Endothelial cell of umbilical vein (primary cell): ENCODE measurements at regions not wholly inside any gene's neighbourhood (a gene's known extent, or its start where the extent isn't known, plus 50 kb on each side); places are given as distances from the start of the nearest gene placed in this dataset.

Source experiments
- BruUV-seq: library from RNA; stranded (reverse); fragments of 400-500 nt; replicated peaks from 2 replicates; lab custom pipeline; 2021; lab: Mats Ljungman, UMichigan
- CTCF ChIA-PET: fragments of 300-600, 350-600 bp; sonication (Branson Sonifier 250); formaldehyde crosslinking; loops from one replicate; lab custom pipeline; 2021; ENCODE audit warnings: antibody characterized with exemption, inconsistent platforms; lab: Charles Lee
- POLR2A ChIA-PET: fragments of 300-600, 350-600 bp; sonication (Branson Sonifier 250); formaldehyde crosslinking; loops from one replicate; lab custom pipeline; 2021; ENCODE audit warnings: antibody characterized with exemption, inconsistent platforms; lab: Charles Lee
- DNase-seq: peaks from one replicate; pipeline ENCODE4 v3.0.0-alpha.2; 2011; ENCODE audit warnings: low read depth, low spot score
- FAIRE-seq: peaks from 2 replicates; lab custom pipeline; 2011; peaks lifted over from hg19 to GRCh38; lab: Jason Lieb, UNC
- H2AFZ ChIP-seq: 2 replicates; pipeline ENCODE4 v1.6.0; 2012; ENCODE audit warnings: low read depth, low read length, control low read depth, inconsistent platforms
- H3K27ac ChIP-seq: 2 replicates; pipeline ENCODE4 v1.5.1; 2011; ENCODE audit warnings: low read depth, mild to moderate bottlenecking, control low read depth, low read length, moderate library complexity; ENCODE audit not compliant: insufficient read depth
- H3K27me3 ChIP-seq, 2 experiments: 2 replicates each; pipeline versions ENCODE4 v1.6.0 to v1.6.1; 2011; ENCODE audit warnings: low read length in 2 of 2, mixed read lengths in 1 of 2; ENCODE audit not compliant: control insufficient read depth in 2 of 2, insufficient read depth in 2 of 2
- H3K36me3 ChIP-seq, 2 experiments: 2 replicates in 1 of 2; 3 replicates in 1 of 2; pipeline ENCODE4 v1.5.1; 2011; ENCODE audit warnings: low read length in 2 of 2, mild to moderate bottlenecking in 1 of 2, moderate library complexity in 1 of 2; ENCODE audit not compliant: control insufficient read depth in 2 of 2, insufficient read depth in 2 of 2; ENCODE audit errors: extremely low read depth in 1 of 2
- H3K4me1 ChIP-seq: 3 replicates; pipeline ENCODE4 v1.5.1; 2011; ENCODE audit warnings: mild to moderate bottlenecking, low read length; ENCODE audit not compliant: control insufficient read depth, insufficient read depth; ENCODE audit errors: extremely low read depth
- H3K4me2 ChIP-seq: 2 replicates; pipeline ENCODE4 v1.6.1; 2011; ENCODE audit warnings: low read length, control low read depth, mixed read lengths; ENCODE audit not compliant: insufficient read depth
- H3K4me3 ChIP-seq, 3 experiments: fragments of 200-600 bp in 1 of 3; sonication (generic), shearing (Covaris generic) in 1 of 3; replicated peaks in 1 of 3; 2 replicates each; pipeline ENCODE4 v1.5.1; 2011 to 2016; ENCODE audit warnings: control low read depth in 3 of 3, low read length in 3 of 3, mild to moderate bottlenecking in 2 of 3, inconsistent platforms in 1 of 3, low read depth in 1 of 3, moderate library complexity in 1 of 3; ENCODE audit not compliant: insufficient read depth in 1 of 3
- H3K79me2 ChIP-seq: 2 replicates; pipeline ENCODE4 v1.6.0; 2012; ENCODE audit warnings: low read length, inconsistent platforms; ENCODE audit not compliant: control insufficient read depth, insufficient read depth
- H3K9ac ChIP-seq: replicated peaks from 2 replicates; pipeline ENCODE3; 2011; ENCODE audit warnings: low read length, control low read depth; ENCODE audit not compliant: insufficient read depth; ENCODE audit errors: extremely low read depth
- H3K9me1 ChIP-seq: replicated peaks from 3 replicates; pipeline ENCODE4 v1.6.0; 2011; ENCODE audit warnings: mild to moderate bottlenecking, low read length; ENCODE audit not compliant: control insufficient read depth, insufficient read depth; ENCODE audit errors: extremely low read depth
- H3K9me3 ChIP-seq: replicated peaks from 2 replicates; pipeline ENCODE4 v1.5.1; 2012; ENCODE audit warnings: low read length, inconsistent platforms; ENCODE audit not compliant: control insufficient read depth, insufficient read depth
- H4K20me1 ChIP-seq: replicated peaks from 2 replicates; pipeline ENCODE3; 2011; ENCODE audit warnings: mild to moderate bottlenecking, low read length; ENCODE audit not compliant: control insufficient read depth, insufficient read depth; ENCODE audit errors: extremely low read depth
- EZH2 ChIP-seq: IDR thresholded peaks from 2 replicates; pipeline ENCODE4 v1.6.1; 2012; ENCODE audit warnings: borderline replicate concordance, low read depth, mild to moderate bottlenecking, moderate library complexity, low read length, inconsistent platforms; ENCODE audit not compliant: severe bottlenecking
- FOS ChIP-seq: IDR thresholded peaks from 2 replicates; pipeline ENCODE4 v1.6.1; 2011; ENCODE audit warnings: mild to moderate bottlenecking, low read length, moderate library complexity, borderline replicate concordance; ENCODE audit not compliant: insufficient read depth
- GATA2 ChIP-seq: IDR thresholded peaks from 2 replicates; pipeline ENCODE4 v1.7.0; 2011; ENCODE audit warnings: low read depth, mild to moderate bottlenecking, moderate library complexity, mixed read lengths, low read length; ENCODE audit not compliant: insufficient read length, insufficient read depth
- JUN ChIP-seq: IDR thresholded peaks from 2 replicates; pipeline ENCODE4 v1.6.1; 2011; ENCODE audit warnings: borderline replicate concordance, low read depth; ENCODE audit not compliant: insufficient read length, insufficient read depth
- MAX ChIP-seq: IDR thresholded peaks from 2 replicates; pipeline ENCODE4 v1.6.1; 2011; ENCODE audit not compliant: insufficient read depth, insufficient read length
- MYC ChIP-seq: IDR thresholded peaks from one replicate; pipeline ENCODE4 v1.6.1; 2011; ENCODE audit warnings: mild to moderate bottlenecking, low read depth, low read length
- POLR2A ChIP-seq: IDR thresholded peaks from 2 replicates; pipeline ENCODE4 v1.6.1; 2012; ENCODE audit warnings: low read depth, mild to moderate bottlenecking, control low read depth, low read length
- POLR2AphosphoS5 ChIP-seq: IDR thresholded peaks from 2 replicates; pipeline ENCODE4 v1.6.1; 2012; ENCODE audit warnings: low read depth, mild to moderate bottlenecking, control low read depth, low read length, moderate library complexity; ENCODE audit not compliant: insufficient read depth
- dilution Hi-C: fragments of 300-500 bp; cut with MboI; formaldehyde crosslinking; loops from one replicate; pipeline ENCODE4 v1.15.0; 2019; ENCODE audit warnings: low sequenced_read_pairs; ENCODE audit not compliant: extremely low pct_ligation_motif_present
- intact Hi-C: fragments of 100-400 bp; cut with micrococcal nuclease; formaldehyde crosslinking; loops from one replicate; pipeline ENCODE4 v1.10.0; 2022
- TF ChIP-seq, protein P1 (sequence below), 2 donors: IDR thresholded peaks; 1 replicate in 1 of 2; 2 replicates in 1 of 2; pipeline ENCODE4 v1.5.1; 2011; ENCODE audit warnings: low read length in 2 of 2, mild to moderate bottlenecking in 2 of 2, moderate library complexity in 2 of 2, control low read depth in 1 of 2, inconsistent platforms in 1 of 2, low read depth in 1 of 2; ENCODE audit not compliant: insufficient read depth in 1 of 2; ENCODE audit errors: extremely low read depth in 1 of 2

- no peak overlapping the region for H2AFZ ChIP-seq
- DNase-seq (no peak), FAIRE-seq (no peak)
- no peaks in the 10 kb centered on the region for H3K9me1 ChIP-seq
- no peaks in the 10 kb centered on the region for H3K79me2 ChIP-seq
- no TSS peak for BruUV-seq
- H3K27me3 ChIP-seq, result no peaks in the 10 kb centered on the region
- H3K4me2 ChIP-seq, result no peak overlapping the region
- TF ChIP-seq JUN (no peak), GATA2 (no peak), EZH2 (no peak), POLR2A (no peak), MYC (no peak), POLR2AphosphoS5 (no peak), MAX (no peak), FOS (no peak)
- TF ChIP-seq, protein P1, sequence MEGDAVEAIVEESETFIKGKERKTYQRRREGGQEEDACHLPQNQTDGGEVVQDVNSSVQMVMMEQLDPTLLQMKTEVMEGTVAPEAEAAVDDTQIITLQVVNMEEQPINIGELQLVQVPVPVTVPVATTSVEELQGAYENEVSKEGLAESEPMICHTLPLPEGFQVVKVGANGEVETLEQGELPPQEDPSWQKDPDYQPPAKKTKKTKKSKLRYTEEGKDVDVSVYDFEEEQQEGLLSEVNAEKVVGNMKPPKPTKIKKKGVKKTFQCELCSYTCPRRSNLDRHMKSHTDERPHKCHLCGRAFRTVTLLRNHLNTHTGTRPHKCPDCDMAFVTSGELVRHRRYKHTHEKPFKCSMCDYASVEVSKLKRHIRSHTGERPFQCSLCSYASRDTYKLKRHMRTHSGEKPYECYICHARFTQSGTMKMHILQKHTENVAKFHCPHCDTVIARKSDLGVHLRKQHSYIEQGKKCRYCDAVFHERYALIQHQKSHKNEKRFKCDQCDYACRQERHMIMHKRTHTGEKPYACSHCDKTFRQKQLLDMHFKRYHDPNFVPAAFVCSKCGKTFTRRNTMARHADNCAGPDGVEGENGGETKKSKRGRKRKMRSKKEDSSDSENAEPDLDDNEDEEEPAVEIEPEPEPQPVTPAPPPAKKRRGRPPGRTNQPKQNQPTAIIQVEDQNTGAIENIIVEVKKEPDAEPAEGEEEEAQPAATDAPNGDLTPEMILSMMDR (IDR thresholded peaks at IDR 0.05; ENCODE audit: extremely low read depth in 1 of 2, insufficient read depth in 1 of 2, low read depth in 1 of 2, low read length in 2 of 2), result no peak
- intact Hi-C loops, result loop anchor here (10.0 kb wide), 1 partner anchor 225 kb away; the partner anchor contains the start of gene CASQ2
- H3K9ac ChIP-seq, result no peak overlapping the region
- H3K4me3 ChIP-seq, result no peak overlapping the region
- dilution Hi-C loops, result no loop called here
- no peaks in the 10 kb centered on the region for H3K36me3 ChIP-seq
- H3K9me3 ChIP-seq, result no peaks in the 10 kb centered on the region
- CTCF ChIA-PET, result no interaction called here
- no peaks in the 10 kb centered on the region for H3K4me1 ChIP-seq
- no peaks in the 10 kb centered on the region for H4K20me1 ChIP-seq
- POLR2A ChIA-PET, result no interaction called here
- H3K27ac ChIP-seq, result no peak overlapping the region
Observed at GRCh38 chr1:115539736-115540135, 102.0 kb upstream of the VANGL1 start.
